WTC11 (cell line): ENCODE measurements at regions not wholly inside any gene's neighbourhood (a gene's known extent, or its start where the extent isn't known, plus 50 kb on each side); places are given as distances from the start of the nearest gene placed in this dataset.

Experiments used
- ATF3 ChIP-seq: sonication (generic); formaldehyde crosslinking; conservative IDR thresholded peaks from 2 replicates; pipeline ENCODE4 v1.8.1; 2022; ENCODE audit warnings: mild to moderate bottlenecking, missing genetic modification reagents
- CBFB ChIP-seq: sonication (generic); formaldehyde crosslinking; IDR thresholded peaks from 2 replicates; pipeline ENCODE4 v1.8.1; 2022; ENCODE audit warnings: mild to moderate bottlenecking, low read depth, missing genetic modification reagents
- CTCF ChIP-seq: fragments of 200-600 bp; IDR thresholded peaks from 2 replicates; pipeline ENCODE4 v1.8.0; 2022; ENCODE audit warnings: antibody characterized with exemption
- E2F1 ChIP-seq: sonication (generic); formaldehyde crosslinking; IDR thresholded peaks from 2 replicates; pipeline ENCODE4 v1.8.0; 2022; ENCODE audit warnings: mild to moderate bottlenecking, missing genetic modification reagents
- ESRRA ChIP-seq: sonication (generic); formaldehyde crosslinking; IDR thresholded peaks from 2 replicates; pipeline ENCODE4 v1.8.1; 2022; ENCODE audit warnings: mild to moderate bottlenecking, missing genetic modification reagents, borderline replicate concordance
- FOXK1 ChIP-seq: sonication (generic); formaldehyde crosslinking; IDR thresholded peaks from 2 replicates; pipeline ENCODE4 v1.8.0; 2022; ENCODE audit warnings: mild to moderate bottlenecking, moderate library complexity, missing genetic modification reagents
- JUN ChIP-seq: sonication (generic); formaldehyde crosslinking; IDR thresholded peaks from 2 replicates; pipeline ENCODE4 v1.8.0; 2023; ENCODE audit warnings: mild to moderate bottlenecking, missing genetic modification reagents
- NR3C1 ChIP-seq: sonication (generic); formaldehyde crosslinking; conservative IDR thresholded peaks from 2 replicates; pipeline ENCODE4 v1.8.1; 2023; ENCODE audit warnings: low read depth, mild to moderate bottlenecking, missing genetic modification reagents
- PREB ChIP-seq: sonication (generic); formaldehyde crosslinking; IDR thresholded peaks from 2 replicates; pipeline ENCODE4 v1.8.1; 2022; ENCODE audit warnings: mild to moderate bottlenecking, missing genetic modification reagents, moderate library complexity, borderline replicate concordance
- RELA ChIP-seq: sonication (generic); formaldehyde crosslinking; IDR thresholded peaks from 2 replicates; pipeline ENCODE4 v1.8.1; 2022; ENCODE audit warnings: missing genetic modification reagents, mild to moderate bottlenecking, borderline replicate concordance
- SP1 ChIP-seq: sonication (generic); formaldehyde crosslinking; conservative IDR thresholded peaks from 2 replicates; pipeline ENCODE4 v1.8.1; 2022; ENCODE audit warnings: missing genetic modification reagents
- TEAD4 ChIP-seq: sonication (generic); formaldehyde crosslinking; IDR thresholded peaks from 2 replicates; pipeline ENCODE4 v1.8.0; 2022; ENCODE audit warnings: mild to moderate bottlenecking, missing genetic modification reagents
- USF1 ChIP-seq: sonication (generic); formaldehyde crosslinking; IDR thresholded peaks from 2 replicates; pipeline ENCODE4 v1.8.0; 2022; ENCODE audit warnings: mild to moderate bottlenecking, missing genetic modification reagents
- ZSCAN18 ChIP-seq: fragments of 250-450 bp; sonication (Bioruptor Pico); IDR thresholded peaks from 2 replicates; pipeline ENCODE4 v2.1.2; 2022; ENCODE audit warnings: mild to moderate bottlenecking, moderate library complexity

GRCh38 chr5:159669559-159669958 is 246.7 kb upstream of the ADRA1B start:
- no peak for TF ChIP-seq ESRRA
- TF ChIP-seq CTCF: no peak
- TF ChIP-seq TEAD4 (CRISPR knock-in tag): no peak
- TF ChIP-seq RELA (CRISPR knock-in tag): no peak
- no peak for TF ChIP-seq SP1 (CRISPR knock-in tag)
- TF ChIP-seq NR3C1 (CRISPR knock-in tag): no peak
- no peak for TF ChIP-seq ATF3 (CRISPR knock-in tag)
- no peak for TF ChIP-seq ZSCAN18 (CRISPR knock-in tag)
- no peak for TF ChIP-seq E2F1 (CRISPR knock-in tag)
- no peak for TF ChIP-seq CBFB (CRISPR knock-in tag)
- no peak for TF ChIP-seq PREB (CRISPR knock-in tag)
- no peak for TF ChIP-seq FOXK1
- no peak for TF ChIP-seq USF1 (CRISPR knock-in tag)
- TF ChIP-seq JUN (CRISPR knock-in tag): no peak
